DMS114 treated with DMSO at 0.1 percent for 48 hours (cell line): ENCODE measurements at regions not wholly inside any gene's neighbourhood (a gene's known extent, or its start where the extent isn't known, plus 50 kb on each side); places are given as distances from the start of the nearest gene placed in this dataset.
"Not testable (repeated sequence)": the region's sequence is repeated elsewhere in the genome, so short reads cannot be mapped to it uniquely, and the experiment has no call there.

ENCODE experiments used
- DNase-seq: peaks from one replicate; lab custom pipeline; 2025; ENCODE audit not compliant: unreplicated experiment; lab: John Stamatoyannopoulos, UW

- no peak for DNase-seq
These were observed 97.4 kb downstream of the EMB start for GRCh38 chr5:50343715-50344114.

- DNase-seq, result no peak
These were observed 100.3 kb downstream of the EMB start for GRCh38 chr5:50340757-50341156.

- not testable (repeated sequence) for DNase-seq
These were observed 110.5 kb downstream of the EMB start for GRCh38 chr5:50330633-50331032.

GRCh38 chr5:50328193-50328729, 112.8 kb downstream of the EMB start:
- no peak for DNase-seq

- peak; percentile 3 for DNase-seq
These were observed 115.8 kb downstream of the EMB start for GRCh38 chr5:50325237-50325832.

GRCh38 chr5:50320131-50320749, 120.8 kb downstream of the EMB start:
- no peak for DNase-seq

GRCh38 chr5:50318220-50318619, 122.9 kb downstream of the EMB start:
- DNase-seq, result no peak

- not testable (repeated sequence) for DNase-seq
These were observed 134.6 kb downstream of the EMB start for GRCh38 chr5:50306488-50306887.

GRCh38 chr5:50302815-50303490, 138.1 kb downstream of the EMB start:
- DNase-seq, result no peak

- DNase-seq, result no peak
These were observed 139.3 kb downstream of the EMB start for GRCh38 chr5:50301756-50302155.

- DNase-seq, result no peak
These were observed 140.2 kb downstream of the EMB start for GRCh38 chr5:50300878-50301277.

GRCh38 chr5:50299896-50300295, 141.2 kb downstream of the EMB start:
- no peak for DNase-seq

- DNase-seq, result no peak
These were observed 148.2 kb downstream of the EMB start for GRCh38 chr5:50292735-50293394.

- DNase-seq, result not testable (repeated sequence)
These were observed 160.6 kb downstream of the EMB start for GRCh38 chr5:50280461-50280860.
